Cerebellar nuclear complex (tissue), 1 donor: ENCODE measurements at regions not wholly inside any gene's neighbourhood (a gene's known extent, or its start where the extent isn't known, plus 50 kb on each side); places are given as distances from the start of the nearest gene placed in this dataset.
"Not testable (repeated sequence)": the region's sequence is repeated elsewhere in the genome, so short reads cannot be mapped to it uniquely, and the experiment has no call there.

Experiments used
- DNase-seq, 2 experiments: peaks; one replicate each; lab custom pipeline; 2025; lab: John Stamatoyannopoulos, UW

DNA sequence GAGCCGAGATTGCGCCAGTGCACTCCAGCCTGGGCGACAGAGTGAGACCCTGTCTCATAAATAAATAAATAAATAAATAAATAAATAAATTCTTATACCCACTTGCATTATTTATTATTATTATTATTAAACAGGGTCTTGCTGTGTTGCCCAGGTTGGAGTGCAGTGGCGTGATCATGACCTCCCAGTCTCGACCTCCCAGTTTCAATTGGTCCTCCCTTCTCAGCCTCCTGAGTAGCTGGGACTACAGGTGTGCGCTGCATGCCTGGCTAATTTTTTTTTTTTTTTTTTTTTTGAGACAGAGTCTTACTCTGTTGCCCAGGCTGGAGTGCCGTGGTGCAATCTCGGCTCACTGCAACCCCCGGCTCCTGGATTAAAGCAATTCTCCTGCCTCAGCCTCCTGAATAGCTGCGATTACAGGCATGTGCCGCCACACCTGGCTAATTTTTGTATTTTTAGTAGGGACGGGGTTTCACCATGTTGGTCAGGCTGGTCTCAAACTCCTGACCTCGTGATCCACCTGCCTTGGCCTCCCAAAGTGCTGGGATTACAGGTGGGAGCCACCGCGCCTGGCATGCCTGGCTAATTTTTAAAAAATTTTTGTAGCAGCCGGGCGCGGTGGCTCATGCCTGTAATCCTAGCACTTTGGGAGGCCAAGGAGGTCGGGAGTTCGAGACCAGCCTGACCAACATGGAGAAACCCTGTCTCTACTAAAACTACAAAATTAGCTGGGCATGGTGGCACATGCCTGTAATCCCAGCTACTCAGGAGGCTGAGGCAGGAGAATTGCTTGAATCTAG is 150.2 kb downstream of the SEC14L1 start:
- DNase-seq: not testable (repeated sequence)

DNA sequence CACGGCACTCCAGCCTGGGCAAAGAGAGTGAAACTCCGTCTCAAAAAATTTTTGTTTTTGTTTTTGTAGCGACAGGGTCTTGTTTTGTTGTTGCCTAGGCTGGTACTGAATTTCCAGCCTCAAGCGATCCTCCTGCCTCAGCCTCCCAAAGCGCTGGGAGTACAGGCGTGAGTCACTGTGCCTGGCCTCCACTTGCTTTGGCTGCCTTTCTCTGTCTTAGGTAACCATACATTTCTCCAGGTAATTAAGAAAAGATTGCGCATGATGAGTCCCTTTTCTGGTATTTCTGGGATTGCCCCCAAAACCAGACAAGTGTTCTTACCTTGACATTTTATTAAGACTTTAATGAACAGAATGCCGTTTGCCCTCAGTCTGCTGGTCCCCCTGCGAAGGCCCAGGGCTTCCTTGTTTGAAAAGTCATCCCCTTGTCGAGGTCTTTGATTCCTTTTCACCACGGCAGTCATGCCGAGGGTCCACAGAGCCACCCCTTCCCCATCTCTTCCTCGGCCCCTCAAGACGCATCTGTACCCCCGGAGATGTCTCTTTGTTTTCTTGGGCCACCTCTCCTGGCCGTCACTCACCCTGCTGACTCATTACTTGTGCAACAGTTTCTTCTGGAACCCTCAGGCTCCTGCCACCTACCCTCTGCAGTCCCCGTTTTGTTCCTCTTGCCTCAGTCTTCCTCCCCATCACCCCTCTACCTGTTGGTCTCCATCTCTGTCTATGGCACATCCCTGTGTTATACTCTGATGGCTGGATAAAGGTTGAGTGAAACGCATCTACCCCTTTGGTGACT is 151.0 kb downstream of the SEC14L1 start:
- DNase-seq: no peak

DNA sequence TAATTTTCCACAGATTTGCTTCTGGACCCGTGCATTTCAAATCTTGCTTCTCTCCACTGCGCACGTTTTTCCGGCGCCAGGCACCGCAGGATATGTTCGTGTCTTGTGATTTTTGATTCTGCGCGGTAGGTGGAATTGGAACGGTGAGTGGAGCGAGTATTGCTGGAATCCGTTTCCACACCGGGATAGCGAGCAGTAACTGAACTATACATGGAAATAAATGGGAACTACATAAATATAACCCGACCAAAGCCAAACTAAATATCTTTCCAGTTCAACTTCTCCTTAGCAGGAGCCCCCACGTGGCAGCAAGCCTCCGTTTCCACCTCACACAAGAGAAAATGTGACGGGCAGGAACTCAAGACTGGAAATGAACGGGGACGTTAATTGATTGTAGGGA is 154.0 kb downstream of the SEC14L1 start:
- DNase-seq: no peak

DNA sequence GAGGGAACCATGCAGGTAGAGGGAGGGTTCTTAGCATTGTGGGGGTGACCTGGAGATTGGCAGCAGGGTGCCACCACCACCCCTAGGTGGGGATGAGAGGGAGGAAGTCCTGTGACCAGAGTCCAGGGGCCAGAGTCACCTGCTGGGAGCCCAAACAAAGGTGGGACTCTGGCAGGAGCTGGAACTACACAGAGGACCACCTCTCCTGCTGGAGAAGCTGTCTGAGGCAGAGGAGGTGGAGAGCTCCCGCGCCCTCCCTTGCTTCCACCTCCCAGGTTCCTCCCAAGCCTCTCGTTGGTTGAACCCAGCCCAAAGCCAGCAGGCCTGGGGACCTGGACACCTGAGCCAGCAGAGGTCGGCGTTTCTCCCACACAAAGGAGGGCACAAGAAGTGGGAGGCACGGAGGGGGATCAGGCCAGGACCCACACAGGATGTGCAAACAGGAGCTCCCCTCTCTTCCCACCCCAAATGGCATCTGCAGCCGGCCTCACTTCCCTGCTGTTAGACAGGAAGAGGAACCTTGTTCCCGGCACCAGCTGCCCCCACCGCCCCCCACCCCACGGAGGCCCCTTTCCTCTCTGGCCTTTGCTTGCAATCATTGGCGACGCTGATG is 154.6 kb downstream of the SEC14L1 start:
- no peak for DNase-seq

DNA sequence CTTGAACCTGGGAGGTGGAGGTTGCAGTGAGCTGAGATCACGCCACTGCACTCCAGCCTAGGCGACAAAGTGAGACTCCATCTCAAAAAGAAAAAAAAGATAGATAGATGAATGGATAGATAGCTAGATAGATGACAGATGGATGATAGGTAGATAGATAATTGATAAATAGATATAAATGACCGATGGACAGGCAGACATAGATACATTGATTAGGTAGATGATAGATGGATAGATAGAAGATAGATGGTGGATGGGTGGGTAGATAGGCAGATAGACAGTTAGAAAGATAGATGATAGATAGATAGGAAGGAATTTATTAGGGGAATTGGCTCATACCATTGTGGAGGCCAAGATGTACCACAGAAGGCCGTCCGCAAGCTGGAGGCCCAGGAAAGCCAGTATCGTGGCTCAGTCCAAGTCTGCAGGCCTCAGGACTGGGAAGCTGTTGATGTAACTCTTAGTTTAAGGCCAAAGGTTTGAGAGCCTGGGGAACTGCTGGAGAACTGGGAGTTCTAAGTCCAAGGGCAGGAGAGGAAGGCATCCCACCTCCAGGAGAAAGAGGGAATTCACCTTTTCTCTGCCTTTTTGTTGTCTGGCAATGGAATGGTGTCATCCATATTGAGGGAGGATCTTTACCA is 156.1 kb downstream of the SEC14L1 start:
- no peak for DNase-seq

DNA sequence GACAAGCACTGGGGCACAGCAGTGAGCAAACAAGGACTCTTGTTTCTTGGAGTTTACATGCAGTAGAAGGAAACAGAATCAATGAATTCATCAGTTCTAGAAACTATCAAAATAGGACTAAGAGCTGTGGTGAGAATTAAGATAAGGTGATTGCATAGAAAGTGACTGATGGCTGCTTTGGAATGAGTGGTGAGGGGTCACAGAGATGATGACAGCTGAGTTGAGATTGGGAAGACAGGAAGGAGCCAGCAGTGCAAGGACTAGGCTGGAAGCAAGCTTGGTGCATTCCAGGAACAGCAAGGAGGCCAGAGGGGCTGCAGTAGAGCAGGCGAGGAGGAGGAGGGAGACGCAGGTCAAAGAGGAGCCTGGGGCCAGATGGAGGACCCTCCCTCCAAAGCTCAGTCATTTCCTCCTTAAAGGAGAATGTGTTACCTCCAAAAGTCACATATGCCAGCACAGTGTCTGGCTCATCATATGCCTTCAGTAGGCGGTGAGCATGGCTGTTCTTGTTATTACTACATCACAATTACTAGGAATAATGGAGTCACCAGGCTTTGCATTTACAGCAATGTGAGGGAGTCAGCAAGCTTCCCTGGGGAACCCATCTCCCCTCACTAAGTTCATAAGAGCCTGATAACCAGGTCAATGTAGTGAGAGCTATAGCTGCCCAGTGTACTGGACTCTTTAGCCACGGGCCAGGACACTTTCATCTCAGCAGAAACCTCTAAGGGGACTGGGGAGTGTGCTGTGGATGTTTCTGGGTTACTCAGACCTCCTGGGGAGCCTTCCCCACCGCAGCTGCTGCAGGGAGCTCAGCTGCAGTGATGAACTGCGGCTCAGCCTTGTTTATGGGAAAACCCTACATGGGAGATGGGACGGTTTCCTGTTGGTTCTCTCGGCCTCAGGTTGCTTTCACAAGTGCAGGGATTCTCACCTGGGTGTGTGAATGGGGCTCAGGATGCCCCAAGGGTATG is 157.2 kb downstream of the SEC14L1 start:
- no peak for DNase-seq

DNA sequence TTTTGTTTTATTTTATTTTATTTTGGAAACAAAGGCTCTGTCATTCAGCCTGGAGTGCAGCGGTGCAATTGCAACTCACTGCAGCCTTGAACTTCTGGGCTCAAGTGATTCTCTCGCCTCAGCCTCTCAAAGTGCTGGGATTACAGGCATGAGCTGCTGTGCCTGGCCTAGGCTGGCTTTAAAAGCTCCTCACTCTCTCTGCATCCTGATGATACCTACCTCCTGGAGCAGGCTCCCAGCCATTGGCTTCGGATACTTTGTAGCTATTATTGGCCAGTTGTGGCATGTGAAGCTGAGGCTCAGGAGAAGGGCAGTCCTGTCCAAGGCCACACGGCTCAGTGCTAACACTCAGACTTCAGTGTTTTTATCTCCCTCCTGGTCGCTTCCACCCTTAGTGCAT is 158.0 kb downstream of the SEC14L1 start:
- DNase-seq: no peak

DNA sequence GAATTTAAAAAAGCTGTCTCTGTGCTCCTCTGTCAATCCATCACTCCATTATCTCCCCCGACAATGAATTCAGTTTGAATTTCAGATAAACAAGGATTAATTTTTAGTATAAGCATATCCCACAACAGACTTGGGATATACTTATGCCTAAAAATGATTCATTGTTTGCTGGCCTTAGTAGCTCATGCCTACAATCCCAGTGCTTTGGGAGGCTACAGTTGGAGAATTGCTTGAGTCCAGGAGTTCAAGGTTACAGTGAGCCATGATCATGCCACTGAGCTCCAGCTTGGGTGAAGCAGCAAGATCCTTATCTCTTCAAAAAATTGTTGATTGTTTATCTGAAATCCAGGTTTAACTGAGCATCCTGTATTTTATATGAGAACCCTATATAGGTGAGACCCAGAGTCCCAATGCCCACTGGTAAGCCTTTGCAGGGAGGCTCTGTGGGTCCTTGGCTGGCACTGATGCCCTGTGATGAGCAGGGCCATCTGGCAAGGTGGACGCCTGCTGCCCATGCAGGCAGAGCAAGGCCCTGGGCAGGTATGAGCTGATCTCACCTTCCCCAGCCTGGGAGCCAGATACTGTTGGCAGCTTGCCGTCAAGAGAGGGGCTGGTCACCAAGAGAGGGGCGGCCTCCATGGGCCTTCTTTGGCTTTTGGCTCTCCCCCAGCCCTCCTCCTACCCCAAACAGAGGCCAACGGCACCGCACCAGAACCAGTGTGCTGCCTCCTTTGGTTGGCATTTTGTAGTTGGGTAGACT is 158.7 kb downstream of the SEC14L1 start:
- DNase-seq: no peak

DNA sequence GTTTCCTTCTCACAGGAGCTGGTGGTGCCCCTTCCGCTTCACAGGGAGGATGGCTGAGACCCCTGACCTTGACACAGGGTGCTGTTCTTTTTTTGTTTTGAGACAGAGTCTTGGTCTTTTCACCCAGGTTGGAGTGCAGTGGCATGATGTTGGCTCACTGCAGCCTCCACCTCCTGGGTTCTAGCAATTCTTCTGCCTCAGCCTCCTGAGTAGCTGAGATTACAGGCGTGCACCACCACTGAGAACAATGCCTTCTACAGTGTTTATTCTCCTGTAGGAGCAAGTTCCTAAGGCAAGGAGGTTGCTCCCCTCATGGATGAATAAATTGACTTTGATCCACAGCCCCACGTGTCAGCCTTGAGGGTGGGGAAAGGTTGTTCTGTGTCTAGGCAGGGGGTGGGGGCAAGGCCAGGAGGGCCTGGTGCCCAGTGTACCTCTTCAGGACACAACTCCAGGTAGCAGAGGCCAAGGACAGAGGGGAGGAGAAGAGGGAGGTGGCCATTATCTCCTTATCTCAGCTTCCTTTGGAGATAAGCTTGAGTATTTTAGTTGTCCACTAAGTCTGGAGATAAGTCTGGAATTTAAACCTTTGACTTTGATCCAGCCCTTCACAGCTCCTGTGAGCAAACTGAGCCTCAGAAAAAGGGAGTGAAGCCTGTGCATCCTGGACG is 159.4 kb downstream of the SEC14L1 start:
- DNase-seq: no peak

DNA sequence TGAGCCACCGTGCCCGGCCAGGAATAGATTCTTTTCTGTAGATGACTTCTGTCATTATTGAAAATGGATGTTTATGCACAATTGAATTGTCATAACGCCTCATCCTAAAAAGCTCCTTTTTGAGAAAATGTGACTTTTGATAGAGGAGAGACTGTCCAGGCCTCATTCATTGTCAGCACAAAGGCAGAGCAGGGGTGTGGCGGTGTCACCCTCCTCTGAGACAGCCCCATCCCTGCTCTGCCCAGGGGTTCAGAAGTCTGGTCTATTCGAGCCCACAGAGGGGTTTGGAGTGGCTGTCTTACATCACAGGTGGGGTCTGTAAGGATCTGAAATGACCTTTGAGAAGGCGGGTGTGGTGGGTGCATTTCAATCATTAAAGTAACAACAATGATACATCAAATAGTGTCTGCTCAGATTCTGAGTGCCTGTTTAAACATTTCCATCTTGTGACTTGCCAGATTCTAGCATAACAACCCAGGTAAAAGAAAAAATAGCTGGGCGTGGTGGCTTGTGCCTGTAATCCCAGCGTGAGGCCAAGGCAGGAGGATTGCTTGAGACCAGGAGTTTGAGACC is 161.0 kb downstream of the SEC14L1 start:
- no peak for DNase-seq

DNA sequence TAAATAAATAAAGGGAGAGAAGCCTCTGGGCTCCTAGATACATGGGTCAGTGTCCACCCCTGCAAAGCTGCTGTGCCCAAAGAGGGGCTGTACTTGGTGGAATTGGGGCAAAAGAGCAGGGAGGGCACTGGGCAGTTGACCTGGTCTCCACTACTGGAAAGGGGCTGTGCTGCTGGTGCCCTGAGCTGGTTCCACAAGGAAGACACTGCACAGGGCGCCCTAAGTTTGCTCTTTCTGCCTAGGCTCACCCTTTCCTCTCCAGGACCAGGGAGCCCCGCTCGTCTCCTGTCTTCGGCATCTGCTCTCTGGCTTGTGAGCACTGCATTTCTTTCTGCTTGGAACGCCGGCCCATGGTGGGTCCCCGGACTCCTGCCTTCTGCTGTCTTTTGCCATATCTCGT is 161.9 kb downstream of the SEC14L1 start:
- DNase-seq: no peak

DNA sequence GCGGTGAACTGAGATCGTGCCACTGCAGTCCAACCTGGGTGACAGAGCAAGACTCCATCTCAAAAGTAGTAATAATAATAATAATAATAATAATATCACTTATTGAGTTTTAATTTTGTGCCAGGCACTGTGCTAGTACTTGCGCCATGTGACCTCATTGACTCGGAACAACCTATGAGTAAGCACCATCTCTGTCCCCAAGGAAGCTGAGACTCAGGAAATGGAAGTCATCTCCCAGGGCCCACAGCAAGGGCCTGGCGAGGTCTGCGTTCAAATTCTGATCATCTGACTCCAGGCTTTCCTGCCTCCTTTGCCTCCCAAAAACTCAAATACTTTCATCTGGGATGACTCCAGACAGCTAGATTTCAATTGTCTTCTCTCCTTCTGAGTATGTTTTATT is 162.9 kb downstream of the SEC14L1 start:
- DNase-seq: no peak

DNA sequence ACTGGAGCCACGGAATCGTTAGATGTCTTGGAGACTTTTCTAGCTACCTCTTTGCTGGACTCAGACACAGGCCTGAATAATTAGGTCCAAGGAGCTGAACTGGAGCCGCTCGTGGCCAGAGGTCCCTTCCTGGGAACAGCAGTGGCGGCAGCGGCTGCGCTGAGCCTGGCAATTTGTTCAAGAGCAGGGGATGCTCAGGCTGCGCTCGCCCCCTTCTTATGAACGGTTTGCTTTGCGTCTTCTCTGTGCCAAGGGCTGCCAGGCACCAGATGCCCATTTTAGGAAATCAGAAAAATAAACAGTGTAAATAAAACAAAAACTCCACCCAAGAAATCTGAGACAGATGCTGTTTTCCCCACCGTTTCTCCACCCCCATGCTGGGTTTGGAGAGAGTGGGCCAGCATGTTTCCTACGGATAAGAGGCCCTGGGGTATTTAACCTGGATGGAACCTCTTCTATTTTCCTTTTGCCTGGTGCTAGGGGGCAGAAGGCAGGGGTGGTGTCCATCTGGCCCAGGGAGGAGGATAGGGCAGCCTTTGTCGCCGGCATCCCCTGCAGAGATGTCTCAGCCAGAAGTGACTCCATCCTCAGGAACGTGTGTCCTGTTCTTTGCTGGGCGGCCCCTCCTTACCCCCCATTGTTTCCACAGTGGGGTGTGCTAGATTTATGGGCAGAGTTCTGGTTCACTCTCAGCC is 163.4 kb downstream of the SEC14L1 start:
- DNase-seq: no peak

DNA sequence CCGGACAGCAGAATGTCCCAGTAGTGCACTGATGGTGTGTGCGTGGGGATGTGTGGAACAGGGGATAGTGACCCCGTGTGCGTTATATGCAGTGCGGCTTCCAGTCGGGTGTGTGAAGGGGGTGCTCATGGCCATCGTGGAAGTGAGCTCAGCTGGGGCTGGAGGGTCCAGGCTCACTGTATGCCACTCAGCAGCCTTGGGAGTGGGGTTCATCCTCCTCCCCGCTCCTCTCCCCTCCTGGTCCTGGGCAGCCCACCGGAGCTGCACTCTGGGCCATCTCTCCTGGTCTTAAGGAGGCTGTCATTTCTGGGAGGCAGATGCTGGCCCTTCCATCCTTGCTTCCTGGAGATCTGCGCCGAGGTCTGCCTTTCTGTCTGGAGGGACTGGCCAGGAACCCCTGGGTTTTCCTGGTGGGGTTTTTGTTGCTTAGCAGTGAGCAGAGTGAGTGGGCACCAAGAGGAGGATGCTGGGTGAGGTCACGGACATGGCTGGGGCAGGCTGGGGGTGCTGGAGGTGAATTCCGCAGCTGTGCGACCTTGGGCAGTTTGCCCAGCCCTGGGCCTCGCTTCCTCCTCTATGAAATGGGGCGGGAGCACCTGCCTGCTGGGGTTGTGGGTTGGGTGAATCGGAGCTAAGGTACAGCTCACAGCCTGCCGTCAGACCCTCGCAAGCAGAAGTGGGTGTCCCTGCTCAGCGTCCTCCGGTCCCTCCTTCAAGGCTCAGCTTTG is 164.1 kb downstream of the SEC14L1 start:
- no peak for DNase-seq

DNA sequence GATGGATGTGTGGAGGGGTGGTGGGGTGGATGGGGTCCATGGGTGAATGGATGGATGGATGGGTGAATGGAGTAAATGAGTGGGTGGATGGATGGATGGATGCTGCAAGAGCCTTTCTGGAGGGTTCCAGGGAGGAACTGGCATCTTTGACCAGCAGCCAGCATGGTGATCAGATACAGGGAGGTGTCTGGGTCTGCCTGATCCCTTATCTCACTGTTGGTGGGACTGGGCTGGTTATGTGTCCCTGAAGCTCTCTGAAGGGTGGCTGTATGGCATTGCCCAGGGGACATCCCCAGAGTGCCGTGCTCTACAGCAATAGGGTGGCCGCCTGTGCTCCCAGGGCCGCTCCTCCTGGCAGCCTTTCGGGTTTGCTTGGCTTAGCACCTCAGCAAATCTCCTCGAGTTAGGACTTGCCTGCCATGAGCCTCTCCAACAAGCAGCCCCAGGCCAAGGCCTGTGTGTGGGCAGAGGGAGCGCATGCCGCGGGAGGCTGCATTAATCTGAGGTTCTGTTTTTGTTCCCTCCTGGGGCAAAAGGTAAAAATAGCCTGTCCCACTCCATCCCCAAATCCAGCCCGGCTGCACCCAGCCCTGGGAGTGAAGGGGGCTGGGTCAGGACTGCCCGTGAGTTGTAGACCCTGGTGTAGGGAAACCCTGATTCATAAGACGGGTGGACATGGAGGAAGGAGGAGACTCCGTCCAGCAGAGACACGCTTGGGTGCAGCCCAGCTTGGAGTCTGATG is 165.4 kb downstream of the SEC14L1 start:
- no peak for DNase-seq

DNA sequence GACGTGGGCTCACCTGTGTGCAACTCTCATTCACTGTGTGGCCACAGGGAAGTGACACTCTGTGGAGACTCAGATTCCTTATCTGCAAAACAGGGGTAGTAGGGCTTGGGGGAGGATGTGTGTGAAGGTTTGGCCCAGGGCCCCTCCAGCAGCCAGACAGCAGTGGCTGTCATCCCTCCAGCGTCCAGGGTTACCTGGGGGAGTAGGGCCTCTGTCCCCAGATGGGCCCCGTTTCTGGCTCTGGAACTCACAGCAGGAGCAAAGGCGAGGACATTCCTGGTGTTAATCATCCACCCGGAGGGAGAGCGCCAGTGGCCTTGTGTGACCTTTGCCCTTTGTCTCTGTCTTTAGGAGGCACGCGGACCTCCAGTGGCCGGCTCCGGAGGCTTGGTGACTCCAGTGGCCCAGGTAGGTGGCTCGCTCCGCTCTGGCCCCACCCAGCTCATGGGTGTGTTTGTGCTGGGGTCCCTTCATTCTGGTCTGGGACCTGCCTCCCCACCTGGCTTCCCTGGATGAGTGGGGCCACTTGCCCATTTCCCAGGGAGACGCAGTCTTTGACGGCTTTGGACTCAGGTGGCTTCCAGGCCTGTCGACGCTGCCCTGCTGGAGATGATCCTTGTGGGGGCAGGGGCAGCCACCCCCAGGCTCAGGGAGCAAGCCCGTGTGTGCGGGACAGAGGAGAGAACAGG is 166.2 kb downstream of the SEC14L1 start:
- no peak for DNase-seq
